Common myeloid progenitor, CD34-positive (primary cell): ENCODE measurements at regions not wholly inside any gene's neighbourhood (a gene's known extent, or its start where the extent isn't known, plus 50 kb on each side); places are given as distances from the start of the nearest gene placed in this dataset.
"Not testable (repeated sequence)": the region's sequence is repeated elsewhere in the genome, so short reads cannot be mapped to it uniquely, and the experiment has no call there.

Experiments
- CTCF ChIA-PET: fragments of 350-600 bp; sonication (Branson Sonifier 250); formaldehyde crosslinking; loops from one replicate; lab custom pipeline; 2021; ENCODE audit warnings: antibody characterized with exemption; lab: Charles Lee
- POLR2A ChIA-PET: fragments of 350-600 bp; sonication (Branson Sonifier 250); formaldehyde crosslinking; loops from one replicate; lab custom pipeline; 2021; ENCODE audit warnings: antibody characterized with exemption; lab: Charles Lee
- DNase-seq, 3 donors: peaks; one replicate each; pipeline versions ENCODE4 v3.0.0 to v3.0.0-alpha.2; 2013
- H3K27ac ChIP-seq, 2 experiments: 1 replicate in 1 of 2; 2 replicates in 1 of 2; pipeline ENCODE4 v1.7.0; 2013; ENCODE audit warnings: inconsistent platforms in 2 of 2, low read length in 2 of 2, mild to moderate bottlenecking in 2 of 2, low read depth in 1 of 2, moderate library complexity in 1 of 2; ENCODE audit not compliant: severe bottlenecking in 2 of 2, insufficient read depth in 1 of 2, poor library complexity in 1 of 2
- H3K27me3 ChIP-seq, 5 experiments: replicated peaks in 2 of 5; 1 replicate in 3 of 5; 2 replicates in 2 of 5; pipeline versions ENCODE4 v1.6.1 to v1.7.0; 2013; ENCODE audit warnings: low read length in 4 of 5, mild to moderate bottlenecking in 2 of 5, moderate library complexity in 2 of 5, inconsistent platforms in 1 of 5; ENCODE audit not compliant: insufficient read depth in 5 of 5, control insufficient read depth in 4 of 5
- H3K36me3 ChIP-seq, 4 experiments: 1 replicate in 2 of 4; 2 replicates in 2 of 4; pipeline versions ENCODE4 v1.6.1 to v1.7.0; 2013; ENCODE audit warnings: low read length in 3 of 4, control low read depth in 1 of 4, mild to moderate bottlenecking in 1 of 4; ENCODE audit not compliant: control insufficient read depth in 4 of 4, insufficient read depth in 4 of 4
- H3K4me1 ChIP-seq, 4 experiments: 1 replicate in 3 of 4; 2 replicates in 1 of 4; pipeline versions ENCODE4 v1.6.1 to v1.7.1; 2013; ENCODE audit warnings: low read length in 3 of 4, mild to moderate bottlenecking in 3 of 4, control low read depth in 1 of 4, inconsistent platforms in 1 of 4, moderate library complexity in 1 of 4; ENCODE audit not compliant: control insufficient read depth in 4 of 4, insufficient read depth in 4 of 4; ENCODE audit errors: control extremely low read depth in 1 of 4
- H3K4me3 ChIP-seq, 7 experiments: 1 replicate in 4 of 7; 2 replicates in 3 of 7; pipeline versions ENCODE4 v1.5.1 to v1.7.0; 2013; ENCODE audit warnings: mild to moderate bottlenecking in 7 of 7, low read length in 6 of 7, moderate library complexity in 6 of 7, inconsistent platforms in 2 of 7, low read depth in 2 of 7, control low read depth in 1 of 7; ENCODE audit not compliant: insufficient read depth in 4 of 7, control insufficient read depth in 1 of 7; ENCODE audit errors: extremely low read depth in 1 of 7
- H3K9me3 ChIP-seq, 5 experiments: 1 replicate in 4 of 5; 2 replicates in 1 of 5; pipeline versions ENCODE4 v1.6.1 to v1.7.1; 2013; ENCODE audit warnings: low read length in 4 of 5, mild to moderate bottlenecking in 2 of 5, inconsistent platforms in 1 of 5, low read depth in 1 of 5, moderate library complexity in 1 of 5; ENCODE audit not compliant: control insufficient read depth in 4 of 5, insufficient read depth in 2 of 5; ENCODE audit errors: control extremely low read depth in 1 of 5
- WGBS: methylation state at CpG from one replicate; pipeline ENCODE4 v1.1.5; 2013; ENCODE audit not compliant: insufficient coverage; 5-methylcytosine and 5-hydroxymethylcytosine counted together

- CTCF ChIA-PET = no interaction called here
- H3K9me3 ChIP-seq = no peaks in the 10 kb centered on the region
- no peak overlapping the region for H3K27ac ChIP-seq
- 94% methylated on average over 2 of the region's 2 CpGs for WGBS
- peaks cover 0 to 7% (median 0%) of the 10 kb centered on the region in 4 experiments for H3K4me1 ChIP-seq
- POLR2A ChIA-PET = no interaction called here
- no peaks in the 10 kb centered on the region for H3K36me3 ChIP-seq
- no peak for DNase-seq
- H3K27me3 ChIP-seq = no peaks in the 10 kb centered on the region
- H3K4me3 ChIP-seq = no peak overlapping the region
Observed at GRCh38 chr6:15816661-15817060, 153.8 kb upstream of the DTNBP1 start.

GRCh38 chr6:15813698-15814097 is 150.9 kb upstream of the DTNBP1 start:
- H3K4me3 ChIP-seq, H3K27me3 ChIP-seq, H3K27ac ChIP-seq, POLR2A ChIA-PET, H3K4me1 ChIP-seq, H3K9me3 ChIP-seq, H3K36me3 ChIP-seq: not testable (repeated sequence)
- peak in 2 of 3 donors; percentile 41 to 57 for DNase-seq
- no CpG with 5 or more reads among the region's 5 CpGs for WGBS
- CTCF ChIA-PET = interaction anchor here (1.1 kb wide), 1 partner anchor 30 kb away, joined by 3 read pairs; no protein-coding TSS in a partner anchor

- no peak for DNase-seq
- Histone ChIP-seq H3K27me3 (no peaks in the 10 kb centered on the region), H3K27ac (no peak overlapping the region), H3K4me1 (peaks cover 0 to 7% (median 0%) of the 10 kb centered on the region in 4 experiments), H3K4me3 (no peak overlapping the region), H3K9me3 (peaks cover 0 to 7% (median 0%) of the 10 kb centered on the region in 5 experiments), H3K36me3 (no peaks in the 10 kb centered on the region)
- ChIA-PET CTCF (no interaction called here), POLR2A (no interaction called here)
- 100% methylated on average over 1 of the region's 2 CpGs for WGBS
Observed at GRCh38 chr6:15811107-15811506, 148.3 kb upstream of the DTNBP1 start.

- peaks cover 0 to 7% (median 0%) of the 10 kb centered on the region in 5 experiments for H3K9me3 ChIP-seq
- no peaks in the 10 kb centered on the region for H3K27me3 ChIP-seq
- no peak for DNase-seq
- no peaks in the 10 kb centered on the region for H3K36me3 ChIP-seq
- POLR2A ChIA-PET = no interaction called here
- no CpG with 5 or more reads among the region's 1 CpG for WGBS
- CTCF ChIA-PET = interaction anchor here (0.8 kb wide), 1 partner anchor 38 kb away, joined by 3 read pairs; no protein-coding TSS in a partner anchor
- H3K4me1 ChIP-seq = peaks cover 0 to 7% (median 0%) of the 10 kb centered on the region in 4 experiments
- no peak overlapping the region for H3K27ac ChIP-seq
- H3K4me3 ChIP-seq = no peak overlapping the region
Observed at GRCh38 chr6:15810618-15811017, 147.8 kb upstream of the DTNBP1 start.

GRCh38 chr6:15809367-15809766 is 146.5 kb upstream of the DTNBP1 start:
- Histone ChIP-seq H3K27me3 (no peaks in the 10 kb centered on the region), H3K4me1 (peaks cover 0 to 7% (median 0%) of the 10 kb centered on the region in 4 experiments), H3K36me3 (no peaks in the 10 kb centered on the region), H3K27ac (no peak overlapping the region), H3K9me3 (peaks cover 0 to 7% (median 0%) of the 10 kb centered on the region in 5 experiments), H3K4me3 (no peak overlapping the region)
- WGBS = 100% methylated on average over 2 of the region's 2 CpGs
- ChIA-PET POLR2A (no interaction called here), CTCF (no interaction called here)
- no peak for DNase-seq

- CTCF ChIA-PET = no interaction called here
- POLR2A ChIA-PET = interaction anchor here (0.7 kb wide), 1 partner anchor 371 kb away, joined by 3 read pairs; no protein-coding TSS in a partner anchor
- Histone ChIP-seq H3K9me3 (peaks cover 0 to 5% (median 0%) of the 10 kb centered on the region in 5 experiments), H3K36me3 (no peaks in the 10 kb centered on the region), H3K27me3 (no peaks in the 10 kb centered on the region), H3K4me3 (no peak overlapping the region), H3K27ac (no peak overlapping the region), H3K4me1 (no peaks in the 10 kb centered on the region)
- DNase-seq = no peak
- WGBS = 75% methylated on average over 10 of the region's 13 CpGs
Observed at GRCh38 chr6:15804164-15805154, 141.6 kb upstream of the DTNBP1 start.

- no peaks in the 10 kb centered on the region for H3K4me1 ChIP-seq
- CTCF ChIA-PET = no interaction called here
- H3K9me3 ChIP-seq = peaks cover 0 to 16% (median 4%) of the 10 kb centered on the region in 5 experiments
Observed at GRCh38 chr6:15802466-15802865, 139.6 kb upstream of the DTNBP1 start.

More at GRCh38 chr6:15802466-15802865, 139.6 kb upstream of the DTNBP1 start:
- 100% methylated on average over 3 of the region's 5 CpGs for WGBS
- no peaks in the 10 kb centered on the region for H3K27me3 ChIP-seq
- no peak for DNase-seq
- POLR2A ChIA-PET = no interaction called here
- H3K36me3 ChIP-seq = no peaks in the 10 kb centered on the region
- no peak overlapping the region for H3K27ac ChIP-seq
- no peak overlapping the region for H3K4me3 ChIP-seq
